GM12873 (cell line): ENCODE measurements at regions not wholly inside any gene's neighbourhood (a gene's known extent, or its start where the extent isn't known, plus 50 kb on each side); places are given as distances from the start of the nearest gene placed in this dataset.

Source experiments
- TF ChIP-seq, protein P1 (sequence below): IDR thresholded peaks from 2 replicates; pipeline ENCODE4 v1.5.1; 2012; ENCODE audit warnings: low read depth, mild to moderate bottlenecking, moderate library complexity, low read length, control low read depth; ENCODE audit not compliant: insufficient read depth; ENCODE audit errors: missing control alignments

GRCh38 chr2:142307086-142307485 lies 176.3 kb upstream of the LRP1B start:
- TF ChIP-seq, protein P1, sequence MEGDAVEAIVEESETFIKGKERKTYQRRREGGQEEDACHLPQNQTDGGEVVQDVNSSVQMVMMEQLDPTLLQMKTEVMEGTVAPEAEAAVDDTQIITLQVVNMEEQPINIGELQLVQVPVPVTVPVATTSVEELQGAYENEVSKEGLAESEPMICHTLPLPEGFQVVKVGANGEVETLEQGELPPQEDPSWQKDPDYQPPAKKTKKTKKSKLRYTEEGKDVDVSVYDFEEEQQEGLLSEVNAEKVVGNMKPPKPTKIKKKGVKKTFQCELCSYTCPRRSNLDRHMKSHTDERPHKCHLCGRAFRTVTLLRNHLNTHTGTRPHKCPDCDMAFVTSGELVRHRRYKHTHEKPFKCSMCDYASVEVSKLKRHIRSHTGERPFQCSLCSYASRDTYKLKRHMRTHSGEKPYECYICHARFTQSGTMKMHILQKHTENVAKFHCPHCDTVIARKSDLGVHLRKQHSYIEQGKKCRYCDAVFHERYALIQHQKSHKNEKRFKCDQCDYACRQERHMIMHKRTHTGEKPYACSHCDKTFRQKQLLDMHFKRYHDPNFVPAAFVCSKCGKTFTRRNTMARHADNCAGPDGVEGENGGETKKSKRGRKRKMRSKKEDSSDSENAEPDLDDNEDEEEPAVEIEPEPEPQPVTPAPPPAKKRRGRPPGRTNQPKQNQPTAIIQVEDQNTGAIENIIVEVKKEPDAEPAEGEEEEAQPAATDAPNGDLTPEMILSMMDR, result no peak

GRCh38 chr2:142306131-142306530 lies 175.3 kb upstream of the LRP1B start:
- TF ChIP-seq, protein P1, result no peak

DNA sequence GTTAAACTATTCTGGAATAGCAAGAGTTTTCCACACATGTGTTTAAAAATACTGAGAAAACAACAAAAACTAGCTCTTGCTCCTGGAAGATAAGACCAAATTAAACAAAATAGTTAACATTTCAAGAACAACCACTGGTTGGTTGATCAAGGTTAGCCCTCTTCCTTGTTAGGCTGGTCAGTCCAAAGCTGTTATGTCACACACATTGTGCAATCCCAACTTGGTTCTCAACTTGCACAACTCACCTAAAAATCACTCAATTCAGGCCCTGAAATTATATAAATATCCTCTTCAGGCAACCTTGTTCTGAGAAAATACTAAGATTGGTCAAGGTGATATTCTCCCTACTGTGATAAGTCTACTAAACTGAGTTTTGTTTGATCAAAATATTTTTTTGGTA lies 169.7 kb upstream of the LRP1B start:
- TF ChIP-seq, protein P1, result no peak

DNA sequence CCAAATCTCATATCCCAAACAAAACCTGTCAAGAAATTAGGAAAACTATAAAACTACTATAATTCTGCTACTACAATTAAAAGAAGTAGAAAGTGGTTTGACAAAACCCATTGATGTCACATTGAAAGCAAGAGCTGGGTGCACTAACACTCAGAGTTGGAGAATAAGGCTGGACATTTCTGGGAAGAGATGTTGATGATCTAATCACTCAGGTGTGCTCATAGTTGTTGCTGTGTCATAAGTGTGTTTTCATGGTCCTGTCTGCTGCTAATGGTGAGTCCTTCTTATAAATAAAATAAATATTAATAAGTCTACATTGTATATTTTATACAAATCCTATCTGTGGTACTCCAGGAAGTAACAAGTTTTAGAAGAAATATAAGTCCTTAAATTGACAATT lies 168.2 kb upstream of the LRP1B start:
- TF ChIP-seq, protein P1, result no peak

- TF ChIP-seq, protein P1, result no peak
Measured at GRCh38 chr2:142294225-142294624, 163.4 kb upstream of the LRP1B start.

GRCh38 chr2:142291969-142292368 lies 161.2 kb upstream of the LRP1B start:
- TF ChIP-seq, protein P1, result no peak

DNA sequence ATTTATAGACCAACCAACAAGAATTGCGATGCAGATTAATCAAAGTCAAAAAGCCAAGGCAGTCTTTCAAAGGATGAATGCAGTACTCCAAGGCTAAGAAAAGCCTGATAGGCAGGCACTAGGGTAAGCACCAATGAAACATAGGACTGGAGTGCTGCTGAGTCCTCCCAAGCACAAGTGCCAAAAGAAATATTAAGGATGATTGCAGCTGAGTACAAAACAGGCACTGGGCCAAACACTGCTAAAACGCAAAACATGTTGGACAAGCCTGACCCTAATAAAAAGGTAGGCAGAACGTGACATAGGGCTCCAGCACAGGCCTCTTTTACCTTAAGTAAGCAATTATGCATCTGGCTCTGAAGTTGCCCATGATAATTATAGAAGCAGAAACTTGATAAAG lies 160.1 kb upstream of the LRP1B start:
- TF ChIP-seq, protein P1, result no peak

- TF ChIP-seq, protein P1, result peak; percentile 69
Measured at GRCh38 chr2:142286618-142287017, 155.8 kb upstream of the LRP1B start.
